Stimulated activated CD4-positive, alpha-beta T cell treated with anti-CD3 and anti-CD28 coated beads, Interleukin-15, amount 100 ng/mL, for 48 hours (primary cell): ENCODE measurements at regions not wholly inside any gene's neighbourhood (a gene's known extent, or its start where the extent isn't known, plus 50 kb on each side); places are given as distances from the start of the nearest gene placed in this dataset.
"Not testable (repeated sequence)": the region's sequence is repeated elsewhere in the genome, so short reads cannot be mapped to it uniquely, and the experiment has no call there.

Source experiments
- DNase-seq, 2 donors: peaks; one replicate each; pipeline ENCODE4 v3.0.0-alpha.2; 2020; ENCODE audit warnings: low read depth in 2 of 2

DNA sequence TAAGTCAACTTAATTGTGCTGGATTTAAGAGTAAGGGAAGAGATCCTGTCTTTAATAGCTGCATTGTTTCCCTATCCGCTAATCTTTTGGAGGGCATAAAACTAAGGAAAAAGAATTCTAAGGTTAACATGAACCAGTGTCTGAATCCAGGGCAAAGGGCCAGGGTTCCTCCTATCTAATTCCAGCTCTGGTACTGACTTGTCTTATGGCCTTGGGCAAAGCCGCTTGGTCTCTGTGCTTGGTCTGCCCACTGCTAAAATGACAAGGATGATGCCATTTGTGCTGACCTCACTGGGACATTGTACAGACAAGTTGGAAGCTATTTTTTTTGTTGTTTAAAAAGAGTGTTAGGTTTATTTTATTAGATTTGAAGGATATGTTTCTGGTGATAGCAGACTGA is 334.7 kb upstream of the PIK3R1 start:
- no peak for DNase-seq

GRCh38 chr5:67880511-67880805 is 335.1 kb upstream of the PIK3R1 start:
- DNase-seq: no peak

DNA sequence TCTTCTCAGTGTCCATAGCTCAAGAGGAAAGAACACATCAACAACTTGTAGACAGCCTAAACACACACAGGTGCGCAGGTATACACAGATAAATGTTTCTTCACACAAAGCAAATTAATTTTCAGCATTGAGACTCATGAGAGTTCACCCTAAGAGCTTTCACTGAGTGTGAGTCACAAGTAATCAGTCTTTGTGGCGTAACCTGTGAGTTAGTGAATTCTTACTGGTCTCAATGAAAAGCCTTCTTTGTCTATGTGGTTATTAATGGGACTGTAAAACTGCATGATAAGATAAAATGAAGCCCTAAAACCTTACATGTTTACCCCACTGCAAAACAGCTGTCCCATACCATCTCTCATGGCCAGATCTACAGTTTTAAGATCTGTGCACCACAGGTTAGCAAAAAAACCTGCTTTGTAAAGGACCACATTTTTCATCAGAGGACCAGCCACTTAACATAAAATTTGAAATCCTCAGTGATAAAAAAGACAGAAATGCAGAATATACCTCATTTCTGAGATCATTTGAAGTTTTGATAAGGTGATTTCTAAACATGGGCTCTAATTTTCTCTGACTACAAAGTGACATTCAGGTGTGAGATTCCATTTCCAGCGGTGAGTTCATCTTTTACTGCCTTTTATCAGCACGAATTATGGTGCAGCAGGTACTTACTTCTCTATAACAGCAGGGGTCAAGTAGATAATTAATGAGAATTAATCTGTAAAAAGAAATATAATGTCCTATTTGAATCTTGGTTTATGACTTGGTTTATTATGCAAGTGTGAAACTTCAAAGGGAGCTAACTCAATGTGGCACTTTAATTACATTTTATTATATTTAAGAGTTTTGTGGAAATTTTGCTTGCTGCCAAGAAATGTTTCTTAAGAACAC is 335.7 kb upstream of the PIK3R1 start:
- no peak for DNase-seq

- DNase-seq: no peak
Measured at GRCh38 chr5:67878933-67879332, 336.6 kb upstream of the PIK3R1 start.

DNA sequence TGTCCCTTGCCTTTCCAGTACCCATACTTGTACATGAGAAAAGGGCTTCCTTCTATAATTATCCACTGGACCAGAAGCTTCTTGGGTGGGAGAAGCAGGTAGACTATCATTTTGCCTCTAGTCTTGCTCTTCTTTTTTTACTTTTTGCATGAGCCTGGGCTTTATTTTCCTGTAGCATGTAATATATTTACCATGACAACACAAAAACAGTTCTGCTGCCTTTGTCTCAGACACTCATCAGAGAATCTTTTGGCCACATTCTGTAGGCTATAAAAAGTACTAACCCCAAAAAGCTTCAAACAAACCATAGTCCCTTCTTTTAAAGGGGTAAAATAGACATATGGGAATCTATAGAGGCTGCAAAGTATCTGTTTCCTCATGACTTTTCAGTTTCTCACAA is 339.2 kb upstream of the PIK3R1 start:
- no peak for DNase-seq

DNA sequence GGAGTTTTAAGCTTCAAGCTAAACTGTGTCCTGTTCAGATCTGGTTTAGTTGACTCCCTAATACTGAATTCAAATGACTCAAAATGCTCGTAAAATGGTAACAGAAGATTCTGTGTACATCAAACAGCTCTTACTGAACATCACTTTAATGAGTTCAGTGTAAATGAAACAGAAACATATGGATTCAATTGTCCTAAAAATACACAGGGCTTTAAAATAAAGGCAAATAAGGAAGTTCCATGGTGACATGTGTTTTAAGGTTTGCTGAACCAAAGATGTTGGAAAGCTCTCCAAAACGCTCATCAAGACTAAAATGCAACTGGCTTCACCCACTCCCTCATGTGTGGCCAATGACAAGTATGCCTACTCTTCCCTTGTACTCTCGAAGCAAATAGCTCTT is 340.0 kb upstream of the PIK3R1 start:
- no peak for DNase-seq

- no peak for DNase-seq
Measured at GRCh38 chr5:67873935-67874334, 341.6 kb upstream of the PIK3R1 start.

GRCh38 chr5:67870662-67871061 is 344.9 kb upstream of the PIK3R1 start:
- DNase-seq: no peak

GRCh38 chr5:67864335-67864734 is 351.2 kb upstream of the PIK3R1 start:
- DNase-seq: not testable (repeated sequence)

GRCh38 chr5:67858471-67859031 is 357.0 kb upstream of the PIK3R1 start:
- no peak for DNase-seq

- DNase-seq: no peak
Measured at GRCh38 chr5:67857502-67857901, 358.1 kb upstream of the PIK3R1 start.

GRCh38 chr5:67855523-67855922 is 360.0 kb upstream of the PIK3R1 start:
- no peak for DNase-seq

- DNase-seq: not testable (repeated sequence)
Measured at GRCh38 chr5:67850906-67851305, 364.6 kb upstream of the PIK3R1 start.

GRCh38 chr5:67844924-67845323 is 370.6 kb upstream of the PIK3R1 start:
- DNase-seq: no peak

- DNase-seq: no peak
Measured at GRCh38 chr5:67842806-67843205, 372.8 kb upstream of the PIK3R1 start.

- not testable (repeated sequence) for DNase-seq
Measured at GRCh38 chr5:67837225-67837624, 378.3 kb upstream of the PIK3R1 start.

- DNase-seq: not testable (repeated sequence)
Measured at GRCh38 chr5:67836496-67836895, 379.1 kb upstream of the PIK3R1 start.

- DNase-seq: no peak
Measured at GRCh38 chr5:67831048-67831447, 384.5 kb upstream of the PIK3R1 start.

DNA sequence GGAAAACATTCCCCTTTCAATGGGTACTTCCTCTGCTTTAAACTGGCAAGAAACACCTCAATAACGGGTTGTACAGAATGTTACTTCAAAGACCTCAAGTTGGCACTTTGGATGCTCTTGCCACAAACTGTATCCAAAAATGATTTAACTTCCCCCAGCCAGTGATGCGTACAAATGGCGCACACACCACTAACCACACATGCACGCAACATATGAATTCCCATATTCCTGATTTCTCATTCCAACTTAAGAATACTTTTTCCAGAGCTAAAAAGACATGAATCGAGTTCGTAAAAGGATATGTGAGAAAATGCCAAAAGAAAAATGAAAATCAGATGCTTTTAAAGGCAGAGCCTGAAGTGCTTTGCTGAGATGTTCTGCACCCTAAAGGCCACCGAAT is 388.0 kb upstream of the PIK3R1 start:
- no peak for DNase-seq

- no peak for DNase-seq
Measured at GRCh38 chr5:67824852-67825251, 390.7 kb upstream of the PIK3R1 start.

GRCh38 chr5:67817652-67818051 is 397.9 kb upstream of the PIK3R1 start:
- no peak for DNase-seq

DNA sequence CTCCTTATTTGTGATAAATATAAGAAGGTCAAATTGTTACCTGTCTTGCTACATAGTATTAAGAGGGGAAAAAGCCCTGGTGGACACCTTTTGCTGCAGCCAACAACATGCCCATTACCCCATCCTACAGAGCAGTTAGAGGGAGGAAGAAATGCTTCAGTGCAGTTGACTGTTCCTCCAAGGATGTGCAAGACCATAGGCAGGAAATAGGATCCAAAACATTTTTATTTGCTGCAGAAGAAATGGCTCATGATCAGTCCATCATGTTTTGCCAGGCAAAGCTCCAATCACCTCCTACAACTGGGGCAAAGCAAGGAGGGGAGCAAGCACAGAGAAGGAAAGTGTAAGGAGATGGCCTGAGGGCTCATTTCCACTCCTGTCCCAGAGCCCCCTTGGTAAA is 399.1 kb upstream of the PIK3R1 start:
- DNase-seq: no peak
